Gastrocnemius medialis (tissue), 4 donors: ENCODE measurements at regions not wholly inside any gene's neighbourhood (a gene's known extent, or its start where the extent isn't known, plus 50 kb on each side); places are given as distances from the start of the nearest gene placed in this dataset.

Source experiments
- CTCF ChIP-seq, 5 experiments: fragments of 450-650 bp in 3 of 5; fragments of 200-600 bp in 2 of 5; sonication (generic) in 2 of 5; IDR thresholded peaks in 4 of 5; conservative IDR thresholded peaks in 1 of 5; 1 replicate in 4 of 5; 2 replicates in 1 of 5; pipeline ENCODE4 v1.5.1; 2016 to 2019; ENCODE audit warnings: antibody characterized with exemption in 5 of 5, mild to moderate bottlenecking in 3 of 5, moderate library complexity in 3 of 5
- POLR2A ChIP-seq, 2 donors: fragments of 450-650 bp; IDR thresholded peaks; one replicate each; pipeline ENCODE4 v1.6.1; 2017; ENCODE audit warnings: antibody characterized with exemption in 2 of 2, mild to moderate bottlenecking in 2 of 2, moderate library complexity in 2 of 2

DNA sequence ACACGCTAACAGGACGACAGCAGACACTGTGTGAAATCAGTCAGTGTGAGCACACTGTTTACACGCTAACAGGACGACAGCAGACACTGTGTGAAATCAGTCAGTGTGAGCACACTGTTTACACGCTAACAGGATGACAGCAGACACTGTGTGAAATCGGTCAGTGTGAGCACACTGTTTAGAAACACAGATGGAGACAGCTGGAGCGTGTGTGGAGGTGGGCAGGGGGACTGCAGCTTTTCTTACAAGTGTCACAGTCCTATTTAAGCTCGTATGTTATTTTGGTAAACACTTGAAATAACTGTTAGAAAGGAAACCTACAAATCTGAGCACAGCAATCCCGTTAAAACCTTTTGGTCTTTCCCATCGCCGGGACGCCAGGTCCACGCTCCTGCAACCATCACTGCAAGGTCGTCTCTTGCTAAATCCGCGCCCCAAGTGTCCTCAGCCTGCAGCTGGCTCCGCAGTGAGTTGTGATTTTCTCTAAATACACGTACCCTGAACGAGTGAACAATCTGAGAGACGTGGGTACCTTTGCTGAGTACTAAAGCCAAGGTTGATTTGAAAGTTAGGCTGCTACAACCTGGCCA, 58.9 kb upstream of the CTDP1 start:
- TF ChIP-seq CTCF (IDR thresholded peaks at IDR 0.05 in 4 of 5, conservative IDR thresholded peaks at IDR 0.05 in 1 of 5) = no peak
- no peak for TF ChIP-seq POLR2A (IDR thresholded peaks at IDR 0.05)
